ENCODE measurements at regions not wholly inside any gene's neighbourhood (a gene's known extent, or its start where the extent isn't known, plus 50 kb on each side); places are given as distances from the start of the nearest gene placed in this dataset.

DNA sequence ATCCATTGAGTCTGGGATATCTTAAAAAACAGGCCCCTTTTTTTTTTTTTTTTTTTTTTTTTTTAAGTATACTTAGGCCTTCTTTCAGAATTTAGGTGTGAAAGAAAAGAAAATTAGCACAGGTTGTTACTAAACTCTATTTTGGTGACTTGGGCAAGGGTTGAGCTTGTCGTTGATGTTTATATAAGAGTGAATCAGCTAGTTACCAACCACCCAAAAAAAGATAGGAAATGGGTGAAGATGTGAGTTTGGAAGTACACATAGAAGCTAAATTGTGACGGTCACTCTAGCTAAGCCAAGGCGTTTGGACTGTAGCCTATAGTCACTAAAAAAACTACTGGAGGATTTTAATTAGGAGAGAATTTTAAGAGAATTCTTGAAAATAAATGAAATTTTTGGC lies 1247.2 kb downstream of the AACS start:
- intact Hi-C loops (cut with micrococcal nuclease): no loop called here
- DNase-seq (no peak), ATAC-seq (no peak)

DNA sequence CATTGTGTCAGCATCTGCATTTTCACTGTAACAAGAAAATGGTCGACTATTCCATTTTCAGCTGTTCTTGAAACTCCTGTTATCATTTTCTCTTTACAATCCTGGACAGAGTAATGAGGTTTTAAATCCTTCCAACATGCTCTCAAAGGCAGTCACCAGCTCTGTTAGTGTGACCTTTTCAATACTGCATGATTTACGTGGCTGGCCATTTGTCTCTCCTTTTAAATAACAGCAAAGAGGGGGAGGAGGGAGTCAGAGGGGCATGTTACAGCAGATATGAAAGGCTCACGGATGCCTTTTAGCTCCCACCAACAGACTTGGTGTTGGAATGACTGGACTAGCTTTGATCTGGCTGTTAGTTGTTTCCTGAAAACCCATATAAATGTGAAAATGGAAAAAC lies 1251.2 kb downstream of the AACS start:
- intact Hi-C loops (cut with micrococcal nuclease): no loop called here
- DNase-seq (no peak), ATAC-seq (no peak)

DNA sequence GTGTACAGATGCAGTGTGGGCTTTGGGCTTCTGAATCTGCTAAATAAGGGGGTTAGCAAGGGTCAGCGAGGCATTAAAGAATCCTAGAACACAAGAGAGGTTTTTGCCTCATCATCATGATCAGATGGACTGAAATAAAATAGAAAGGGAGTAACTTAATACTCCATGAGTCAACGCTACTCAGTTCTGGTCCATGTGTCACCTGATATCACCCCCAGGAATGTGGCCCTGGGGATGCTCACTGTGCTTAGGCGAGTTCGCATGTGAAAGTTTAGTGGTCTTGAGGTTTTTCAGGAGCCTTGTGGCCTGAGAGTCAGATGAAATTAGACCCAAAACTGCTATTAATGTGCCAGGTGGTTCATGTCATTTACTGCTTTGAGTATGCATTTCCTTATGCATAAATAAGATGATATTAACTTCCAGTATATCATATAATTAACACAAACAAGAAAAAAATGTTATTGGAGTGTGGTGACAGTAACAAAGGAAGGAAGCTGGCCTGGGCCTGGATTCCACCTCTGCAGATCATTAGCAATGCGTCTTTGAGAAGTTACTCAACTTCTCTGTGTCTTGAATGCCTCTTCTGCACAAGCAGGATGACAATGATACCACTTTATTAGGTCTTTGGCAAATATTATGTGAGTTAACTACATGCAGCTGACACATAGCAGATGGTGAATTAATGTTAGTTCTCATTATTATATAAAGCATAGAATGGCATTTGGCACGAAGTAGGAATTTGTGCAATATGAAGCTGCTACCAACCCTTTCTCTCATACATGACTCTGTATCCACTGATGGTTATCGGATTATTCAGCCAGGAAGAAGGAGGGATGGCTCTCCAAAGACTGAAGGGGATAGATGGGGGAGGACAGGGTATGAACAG lies 1272.6 kb downstream of the AACS start:
- intact Hi-C loops (cut with micrococcal nuclease): no loop called here
- DNase-seq (no peak), ATAC-seq (no peak)

DNA sequence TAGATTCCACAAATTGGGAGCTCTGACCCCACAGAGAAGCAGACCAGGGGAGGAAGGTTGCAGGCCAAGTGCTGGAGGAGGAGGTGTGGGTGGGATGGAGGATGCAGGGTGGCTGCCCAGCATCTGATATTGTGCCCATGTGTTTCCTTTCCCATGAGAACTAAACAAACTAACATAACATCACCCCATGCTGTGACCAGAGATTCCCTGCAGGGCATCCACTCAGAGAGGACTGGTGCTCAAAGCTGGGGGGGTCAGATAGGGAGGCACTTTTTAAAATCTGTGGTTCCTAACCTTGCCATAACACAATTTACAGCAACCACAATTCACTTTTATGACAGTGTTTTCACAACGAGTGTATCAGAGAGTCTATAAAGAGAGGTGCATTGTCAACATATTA lies 1277.6 kb downstream of the AACS start:
- no peak for DNase-seq

DNA sequence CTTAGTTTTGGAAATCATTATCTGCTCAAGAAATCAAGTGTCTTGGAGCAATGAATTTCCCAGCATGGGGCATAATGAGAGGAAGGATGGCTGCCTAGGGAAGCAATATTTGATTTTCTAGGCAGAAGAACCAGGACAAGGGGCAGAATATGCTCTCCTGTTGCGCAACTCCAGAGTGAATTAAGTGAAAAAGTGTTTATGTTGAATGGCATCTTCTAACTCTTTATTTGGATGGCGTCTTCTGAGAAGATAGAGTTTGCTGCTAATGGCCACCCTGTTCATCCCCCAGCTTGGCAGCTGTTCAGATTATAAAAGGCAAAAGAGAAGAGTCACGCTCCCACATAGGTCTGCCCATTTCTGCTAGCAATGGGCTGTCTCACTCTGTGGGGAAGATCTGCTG lies 1278.1 kb downstream of the AACS start:
- intact Hi-C loops (cut with micrococcal nuclease): no loop called here
- no peak for DNase-seq
- ATAC-seq: no peak

More for the DNA sequence above, 1277.6 kb downstream of the AACS start:
- ATAC-seq: no peak
- intact Hi-C loops (cut with micrococcal nuclease): no loop called here

DNA sequence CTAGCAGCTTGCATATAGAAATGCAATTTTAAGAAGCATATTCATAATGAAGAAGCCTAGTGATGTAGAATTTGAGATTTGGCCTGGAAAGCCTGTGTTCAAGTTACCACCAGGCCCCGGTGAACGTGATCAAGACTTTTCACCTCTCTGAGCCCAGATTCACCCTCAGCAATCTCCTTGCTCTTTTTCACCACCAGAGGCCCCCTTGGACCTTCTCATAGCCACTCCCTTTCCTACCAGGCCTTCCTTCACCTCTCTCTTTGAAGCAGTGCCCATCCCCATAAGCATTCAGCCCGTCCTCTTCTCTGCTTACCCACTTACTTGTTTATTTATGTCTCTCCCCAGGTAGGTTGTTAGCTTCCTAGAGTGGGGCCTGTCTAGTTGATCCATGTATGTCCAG lies 1280.9 kb downstream of the AACS start:
- DNase-seq (no peak), ATAC-seq (no peak)
- intact Hi-C loops (cut with micrococcal nuclease): no loop called here

DNA sequence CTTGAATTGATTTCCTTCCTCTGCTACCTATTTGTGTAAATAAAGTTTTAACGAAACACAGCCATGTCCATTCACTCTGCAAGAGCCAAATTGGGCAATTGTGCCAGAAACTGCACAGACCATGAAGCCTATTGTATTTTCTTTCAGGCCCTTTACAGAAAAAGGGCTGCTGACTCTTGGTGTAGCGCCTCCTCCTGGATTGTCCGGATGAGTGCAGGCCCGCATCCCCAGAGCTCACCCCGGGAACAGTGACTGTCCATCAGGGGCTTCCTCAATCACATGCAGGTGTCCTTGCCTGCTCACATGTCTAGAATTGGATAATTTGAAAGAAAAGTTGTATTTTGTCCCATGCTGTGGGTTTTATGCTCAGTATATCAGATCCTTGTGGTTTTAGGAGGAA lies 1282.2 kb downstream of the AACS start:
- ATAC-seq: no peak
- intact Hi-C loops (cut with micrococcal nuclease): no loop called here
- DNase-seq: no peak

DNA sequence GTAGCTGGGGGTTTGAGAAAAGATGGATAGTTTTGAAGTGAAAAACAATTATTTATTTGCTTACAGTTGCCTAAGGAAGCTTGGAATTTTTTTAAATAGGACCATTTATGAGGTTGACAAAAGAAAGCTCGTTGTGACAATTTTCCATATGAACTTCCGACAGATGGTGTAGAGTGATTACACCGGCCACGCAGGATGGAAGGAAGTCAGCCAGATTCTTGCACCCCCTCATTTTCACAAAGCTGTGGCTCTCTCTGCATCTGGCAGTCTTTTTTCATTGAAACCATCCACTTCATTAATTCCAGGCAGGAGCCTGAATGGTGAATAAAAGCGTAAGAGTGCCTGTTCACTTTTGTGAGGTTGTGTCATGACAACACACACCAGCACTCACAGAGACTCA lies 1284.1 kb downstream of the AACS start:
- ATAC-seq: no peak

DNA sequence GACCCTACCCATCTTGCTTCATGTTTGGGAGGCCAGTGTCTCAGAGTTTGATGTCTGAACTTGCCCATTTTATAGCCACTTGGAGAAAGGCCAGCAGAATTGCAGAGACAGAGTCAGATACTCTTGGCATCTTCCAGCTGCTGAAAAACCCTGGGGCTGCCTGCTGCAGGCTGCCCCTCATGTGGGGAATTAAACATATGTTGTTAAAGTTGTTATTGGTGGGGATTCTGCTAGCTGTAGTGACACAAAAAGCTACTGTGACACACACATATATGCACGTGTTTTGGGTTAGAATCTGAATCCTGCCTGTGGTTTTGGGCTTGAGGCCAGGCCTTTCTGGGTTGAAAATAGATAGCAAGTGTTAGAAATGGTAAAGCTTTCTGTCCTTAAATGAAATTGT lies 1288.4 kb downstream of the AACS start:
- DNase-seq: no peak
- ATAC-seq: no peak
- intact Hi-C loops (cut with micrococcal nuclease): no loop called here

More for the DNA sequence above, 1284.1 kb downstream of the AACS start:
- no peak for DNase-seq
- intact Hi-C loops (cut with micrococcal nuclease): no loop called here

DNA sequence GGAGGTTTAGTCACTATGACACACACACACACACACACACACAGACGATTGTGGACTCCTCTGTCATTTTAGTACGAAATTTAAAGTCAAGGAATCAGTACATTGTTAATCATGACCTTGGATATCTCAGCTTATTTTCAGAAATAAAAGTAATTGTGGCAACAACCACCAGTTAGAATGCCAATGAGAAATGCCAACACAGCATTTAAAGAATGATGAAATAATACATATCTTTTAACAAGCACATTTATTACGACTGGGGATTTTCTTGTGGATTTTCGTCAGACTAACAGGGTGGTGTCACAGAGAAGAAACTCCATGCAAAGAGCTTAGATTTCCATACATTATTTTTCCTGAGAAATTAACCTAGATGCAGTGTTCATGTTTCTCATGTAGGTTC lies 1289.4 kb downstream of the AACS start:
- ATAC-seq (no peak), DNase-seq (no peak)
- intact Hi-C loops (cut with micrococcal nuclease): no loop called here

DNA sequence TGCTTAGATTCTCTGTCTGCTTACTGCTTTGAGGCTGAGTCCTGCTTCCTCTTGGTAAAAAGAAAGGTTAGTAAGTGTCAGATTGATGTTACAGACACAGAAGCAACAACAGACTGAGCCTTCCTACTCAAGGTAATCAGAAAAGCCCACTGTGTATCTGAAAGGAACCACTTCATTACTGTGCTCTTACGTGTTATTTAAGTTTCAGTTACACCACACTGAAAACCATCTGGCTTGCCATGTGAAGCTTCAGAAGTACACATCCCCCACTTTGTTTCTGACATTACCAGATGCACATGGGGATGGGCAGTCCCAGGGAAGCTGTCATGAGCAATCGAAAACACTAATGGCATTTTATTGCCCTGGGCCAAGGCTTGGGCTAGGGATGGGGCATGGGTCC lies 1290.1 kb downstream of the AACS start:
- DNase-seq: no peak
- ATAC-seq: no peak
- intact Hi-C loops (cut with micrococcal nuclease): no loop called here

DNA sequence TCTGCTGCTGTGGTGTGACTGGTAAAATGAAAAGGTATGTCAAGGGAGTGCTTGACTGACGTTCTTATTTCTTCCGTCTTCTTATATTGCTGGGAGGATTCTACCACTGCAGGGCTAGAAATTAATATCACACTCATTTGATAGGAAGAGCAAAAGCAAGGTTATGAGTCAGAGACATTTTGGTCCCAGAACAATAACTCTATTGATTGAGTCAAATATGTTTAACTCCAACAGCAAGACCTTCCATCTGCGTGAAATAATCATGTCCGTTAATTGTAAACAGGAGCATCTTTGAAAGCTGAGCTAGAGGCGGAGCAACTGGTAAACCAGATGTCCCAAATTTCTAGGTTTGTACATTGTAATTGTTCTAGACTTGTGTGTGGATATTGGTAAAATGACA lies 1293.6 kb downstream of the AACS start:
- ATAC-seq (no peak), DNase-seq (no peak)
- intact Hi-C loops (cut with micrococcal nuclease): no loop called here

DNA sequence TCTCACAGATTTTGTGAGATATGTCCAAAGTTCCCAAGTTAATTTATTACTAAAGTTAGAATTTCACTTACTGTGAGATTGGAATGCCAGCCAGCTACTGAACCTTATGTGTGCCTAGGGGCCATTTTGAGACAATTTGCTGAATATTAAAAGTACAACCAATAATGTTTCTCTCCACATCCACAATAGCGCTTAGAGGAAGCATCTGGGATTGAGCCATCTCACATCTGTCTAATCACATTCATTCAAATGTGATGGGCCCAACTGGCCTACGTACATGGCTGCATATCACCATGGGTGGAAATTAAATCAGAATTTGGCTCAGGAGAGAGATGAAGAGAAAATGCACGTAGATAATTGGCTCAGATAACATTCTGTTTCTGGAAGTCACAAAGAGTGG lies 1294.0 kb downstream of the AACS start:
- intact Hi-C loops (cut with micrococcal nuclease): no loop called here
- DNase-seq: no peak
- ATAC-seq: no peak

DNA sequence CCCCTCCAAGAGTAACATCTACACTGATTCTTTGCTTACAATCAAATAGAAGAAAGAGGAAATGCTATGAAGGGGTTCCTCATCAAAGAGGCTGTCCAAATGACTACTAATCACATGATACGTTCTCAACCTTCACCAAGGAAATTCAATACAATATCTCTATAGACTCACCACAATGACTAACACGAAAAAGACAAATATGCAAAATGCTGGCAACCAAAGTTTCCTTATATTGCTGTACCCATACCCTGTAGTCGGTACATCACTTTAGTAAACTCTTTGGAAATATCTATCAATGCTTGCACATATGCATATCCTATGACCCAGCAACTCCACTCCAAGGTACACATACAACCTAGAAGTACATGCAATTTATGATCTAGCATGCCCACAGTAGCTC lies 1296.6 kb downstream of the AACS start:
- intact Hi-C loops (cut with micrococcal nuclease): no loop called here
- ATAC-seq: no peak

DNA sequence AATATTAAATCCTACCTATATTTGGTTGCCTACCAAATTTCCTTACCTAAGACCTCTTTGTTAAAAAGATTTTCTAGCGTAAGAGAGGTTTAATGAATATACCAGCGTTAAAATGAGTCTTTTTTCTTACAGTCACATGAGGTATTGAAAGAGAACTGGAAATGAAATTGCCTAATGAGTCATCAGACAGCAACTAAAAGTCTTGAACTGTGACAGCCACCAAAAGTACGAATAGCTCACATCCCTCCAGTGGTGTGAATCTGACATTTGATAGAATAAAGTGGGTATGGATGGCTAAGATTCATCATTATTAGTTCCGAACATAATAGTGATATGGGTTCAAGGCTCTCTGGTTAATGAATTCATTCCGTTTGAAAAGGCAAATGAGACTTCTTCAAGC lies 1297.3 kb downstream of the AACS start:
- ATAC-seq (no peak), DNase-seq (no peak)
- intact Hi-C loops (cut with micrococcal nuclease): no loop called here

More for the DNA sequence above, 1296.6 kb downstream of the AACS start:
- no peak for DNase-seq

DNA sequence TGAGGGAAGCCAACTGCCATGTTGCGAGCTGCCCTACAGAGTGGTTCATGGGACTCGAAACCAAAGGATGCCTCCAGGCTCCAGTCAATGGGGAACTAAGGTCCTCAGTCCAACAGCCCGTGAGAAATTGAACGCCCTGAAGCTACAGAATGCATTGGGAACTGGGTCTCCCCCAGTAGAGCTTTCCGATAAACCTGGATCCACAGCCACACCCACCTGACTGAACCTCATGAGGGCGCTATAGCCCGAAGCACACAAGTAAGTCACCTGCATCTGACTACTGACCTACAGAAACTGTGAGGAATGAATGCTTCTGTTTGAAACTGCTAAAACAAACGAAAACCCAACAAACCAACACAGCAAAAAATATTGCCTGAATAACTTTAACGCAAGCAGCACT lies 1297.7 kb downstream of the AACS start:
- intact Hi-C loops (cut with micrococcal nuclease): no loop called here
- ATAC-seq: no peak

DNA sequence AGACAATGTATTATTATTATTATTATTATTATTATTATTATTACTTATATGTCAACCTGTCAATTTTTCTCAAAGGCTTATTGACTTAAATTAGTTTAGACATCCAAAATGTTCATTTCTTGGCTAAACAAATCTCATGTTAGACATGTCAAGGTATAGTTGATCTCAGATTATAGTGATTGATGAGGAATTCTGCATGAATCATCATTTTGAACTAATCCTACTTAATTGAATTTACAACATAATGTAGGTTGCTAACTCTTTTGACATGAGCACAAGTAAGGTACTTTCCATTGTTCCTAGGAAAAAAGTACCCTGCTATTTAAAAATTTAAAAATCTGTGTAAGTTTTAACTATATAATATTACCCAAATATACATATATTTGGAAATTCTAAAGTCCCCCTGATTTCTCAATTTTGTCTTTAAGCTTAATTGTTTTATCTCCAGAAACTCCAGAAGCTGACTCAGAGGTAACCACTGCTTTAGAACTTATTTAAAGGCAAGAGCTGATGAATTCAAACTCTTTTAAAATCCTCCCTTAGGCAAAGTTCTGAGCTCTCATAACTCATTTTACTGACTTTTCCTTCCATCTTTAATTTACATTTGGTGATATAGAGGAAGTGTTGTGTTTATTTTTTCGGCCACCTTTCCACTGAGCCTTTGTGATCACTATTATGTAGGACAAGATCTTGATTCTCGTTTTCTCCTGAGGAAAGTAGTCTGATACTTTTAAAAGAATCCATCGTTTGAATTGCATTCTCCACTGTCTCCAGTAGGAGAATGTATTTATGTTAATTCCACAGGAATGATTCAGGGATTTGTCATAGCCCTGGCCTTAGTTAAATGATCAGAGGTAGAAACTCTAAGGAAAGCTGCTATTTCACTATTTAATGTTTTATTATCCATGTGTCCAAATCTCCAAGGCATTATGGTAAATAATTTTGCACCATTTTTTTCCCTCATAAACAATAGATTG lies 1304.5 kb downstream of the AACS start:
- ATAC-seq (no peak), DNase-seq (no peak)
- intact Hi-C loops (cut with micrococcal nuclease): no loop called here

More for the DNA sequence above, 1297.7 kb downstream of the AACS start:
- DNase-seq: no peak

DNA sequence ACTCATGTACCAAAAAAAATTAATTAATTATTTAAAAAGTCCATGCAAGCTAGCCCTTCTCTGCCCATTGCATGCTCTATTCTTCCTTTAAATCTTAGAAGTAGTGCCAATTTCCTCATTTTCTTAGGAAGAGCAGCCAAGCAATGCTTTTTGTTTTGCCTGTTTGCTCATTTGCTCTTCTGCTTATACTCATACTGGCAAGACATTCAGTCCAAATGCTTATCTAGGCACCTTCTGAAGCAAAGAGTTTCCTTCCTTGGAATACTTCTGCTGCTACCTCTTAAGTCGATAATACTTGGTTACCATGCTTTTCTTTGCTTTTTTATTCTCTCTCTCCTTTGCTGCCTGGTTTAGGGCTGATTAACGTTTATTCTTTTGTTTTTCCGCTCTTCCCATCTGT lies 1318.3 kb downstream of the AACS start:
- ATAC-seq (no peak), DNase-seq (no peak)
- intact Hi-C loops (cut with micrococcal nuclease): no loop called here

DNA sequence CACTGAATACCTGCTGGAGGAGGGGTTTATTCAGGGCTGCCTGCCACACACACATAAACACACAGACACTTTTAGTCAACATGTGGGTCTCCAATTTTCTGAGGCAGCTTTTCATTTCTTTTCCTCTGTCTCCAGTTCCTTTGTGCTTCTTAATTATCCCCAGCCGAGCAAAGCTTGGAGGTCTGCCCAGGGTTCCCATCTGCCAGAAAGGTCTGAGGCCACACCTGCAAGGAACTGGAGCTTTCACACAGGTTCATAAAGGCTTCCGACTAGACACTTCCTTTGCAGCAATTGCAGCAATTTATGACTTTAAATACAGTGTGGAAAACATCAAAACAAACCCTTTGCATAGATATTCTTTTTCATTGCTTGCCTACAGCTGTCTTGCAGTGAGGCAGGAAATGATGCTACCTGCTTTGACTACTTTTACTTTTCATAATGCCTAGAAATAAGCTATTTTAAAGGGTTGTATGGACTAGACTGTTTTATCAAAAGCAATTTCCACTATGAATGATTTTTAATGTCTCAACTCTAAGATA lies 1318.9 kb downstream of the AACS start:
- no peak for DNase-seq
- no peak for ATAC-seq
- intact Hi-C loops (cut with micrococcal nuclease): no loop called here

DNA sequence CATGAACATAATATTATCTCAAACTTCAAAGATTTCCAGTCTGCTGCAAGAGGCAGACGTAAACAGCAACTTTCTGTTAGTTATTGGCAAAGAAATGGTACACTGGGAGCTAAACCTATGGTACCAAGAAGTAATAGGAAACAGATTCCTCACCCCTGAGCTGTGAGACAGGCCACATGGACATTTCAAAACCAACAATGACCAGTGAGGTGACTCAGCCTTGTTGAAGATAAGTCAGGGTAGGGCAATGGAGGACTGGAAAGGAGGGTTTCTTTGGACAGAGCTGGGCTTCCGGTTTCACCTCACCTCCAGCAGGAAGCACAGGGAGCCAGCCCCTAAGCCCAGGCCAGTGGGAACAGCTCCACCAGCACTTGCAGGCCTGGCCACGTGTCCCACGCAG lies 1320.5 kb downstream of the AACS start:
- DNase-seq (no peak), ATAC-seq (no peak)
- intact Hi-C loops (cut with micrococcal nuclease): no loop called here
